ENCODE measurements at regions not wholly inside any gene's neighbourhood (a gene's known extent, or its start where the extent isn't known, plus 50 kb on each side); places are given as distances from the start of the nearest gene placed in this dataset.
A peak's percentile ranks its signal among the peaks of the same experiment; 100 is the strongest.

- peak in 1 of 2 experiments; percentile 60; a peak in 2 of 4 replicates for TF ChIP-seq KDM1A (IDR thresholded peaks at IDR 0.05)
- TF ChIP-seq GATA2 (CRISPR knock-in tag; IDR thresholded peaks at IDR 0.05) = 0 out of 2 replicates have a peak, but pooled peaks have one; percentile 28
- TF ChIP-seq ZEB2 (IDR thresholded peaks at IDR 0.05) = peak; percentile 44; the same call in 1 of the 2 replicates
- peak; percentile 72 for TF ChIP-seq DPF2 (IDR thresholded peaks at IDR 0.05)
- TF ChIP-seq DMBX1 (CRISPR knock-in tag; IDR thresholded peaks at IDR 0.05; ENCODE audit: borderline replicate concordance) = peak; percentile 60
- TF ChIP-seq L3MBTL2 (IDR thresholded peaks at IDR 0.05) = peak; percentile 59
- peak; percentile 63 for TF ChIP-seq SMARCE1 (IDR thresholded peaks at IDR 0.05)
- TF ChIP-seq CHD2 (IDR thresholded peaks at IDR 0.05; ENCODE audit: low read depth, low read length) = no peak
- peak; percentile 86 for TF ChIP-seq ESRRA (IDR thresholded peaks at IDR 0.05; ENCODE audit: borderline replicate concordance, low read depth)
- TF ChIP-seq E2F4 (CRISPR knock-in tag; IDR thresholded peaks at IDR 0.05; ENCODE audit: low read depth) = no peak
- no peak for TF ChIP-seq DDX20 (tag; IDR thresholded peaks at IDR 0.05; ENCODE audit: low read depth)
- TF ChIP-seq YBX1 (IDR thresholded peaks at IDR 0.05) = no peak
- TF ChIP-seq ZNF384 (IDR thresholded peaks at IDR 0.05; ENCODE audit: low read depth, low read length) = no peak
- 0 out of 2 replicates have a peak, but pooled peaks have one; percentile 8 for TF ChIP-seq ELF4 (CRISPR knock-in tag; IDR thresholded peaks at IDR 0.05)
- peak; percentile 58; the same call in 1 of the 2 replicates for TF ChIP-seq EP300 (IDR thresholded peaks at IDR 0.05; ENCODE audit: low read length)
- TF ChIP-seq NFE2L1 (tag; IDR thresholded peaks at IDR 0.05; ENCODE audit: borderline replicate concordance, low read depth) = peak; percentile 72
- TF ChIP-seq NKRF (IDR thresholded peaks at IDR 0.05; ENCODE audit: borderline replicate concordance) = no peak
- TF ChIP-seq JUND (IDR thresholded peaks at IDR 0.05; ENCODE audit: borderline replicate concordance, low read depth, low read length) = peak; percentile 87
- peak; percentile 80; the same call in 2 of the 3 replicates for TF ChIP-seq JUND (tag; IDR thresholded peaks at IDR 0.05; ENCODE audit: borderline replicate concordance, low read depth, low read length)
- peak; percentile 79; the same call in 1 of the 2 replicates for TF ChIP-seq CTBP1 (IDR thresholded peaks at IDR 0.05; ENCODE audit: borderline replicate concordance)
- no peak for TF ChIP-seq ATF2 (CRISPR knock-in tag; IDR thresholded peaks at IDR 0.05)
- TF ChIP-seq KLF16 (IDR thresholded peaks at IDR 0.05) = peak; percentile 87
- no peak for TF ChIP-seq POLR2B (IDR thresholded peaks at IDR 0.05; ENCODE audit: low read depth, partially characterized antibody)
- TF ChIP-seq LEF1 (IDR thresholded peaks at IDR 0.05) = peak; percentile 73; the same call in 1 of the 2 replicates
- no peak for TF ChIP-seq CBFB (CRISPR knock-in tag; IDR thresholded peaks at IDR 0.05)
- no peak for TF ChIP-seq HDAC6 (IDR thresholded peaks at IDR 0.05; ENCODE audit: low read depth, low read length)
- peak; percentile 71 for TF ChIP-seq ARID1B (IDR thresholded peaks at IDR 0.05)
- peak; percentile 57; the same call in 1 of the 2 replicates for TF ChIP-seq GABPA (tag; conservative IDR thresholded peaks at IDR 0.05; ENCODE audit: low read depth)
Measured at GRCh38 chr2:71748227-71748626, 294.9 kb downstream of the DYSF start (continued).

All from K562 (cell line).